ENCODE measurements at regions not wholly inside any gene's neighbourhood (a gene's known extent, or its start where the extent isn't known, plus 50 kb on each side); places are given as distances from the start of the nearest gene placed in this dataset.
"Not testable (repeated sequence)": the region's sequence is repeated elsewhere in the genome, so short reads cannot be mapped to it uniquely, and the experiment has no call there.

- DNase-seq (ENCODE audit: low read depth): no peak
- no peak for TF ChIP-seq CTCF (conservative IDR thresholded peaks at IDR 0.05; ENCODE audit: low read depth, low read length)
- H3K4me3 ChIP-seq (ENCODE audit: low read depth, low read length): no peak overlapping the region
Measured at GRCh38 chr9:85466834-85467233, 274.9 kb downstream of the AGTPBP1 start.

- H3K4me3 ChIP-seq (ENCODE audit: low read depth, low read length); DNase-seq (ENCODE audit: low read depth): not testable (repeated sequence)
Measured at GRCh38 chr9:85458114-85458864, 283.5 kb downstream of the AGTPBP1 start.

GRCh38 chr9:85453850-85454249, 287.9 kb downstream of the AGTPBP1 start:
- TF ChIP-seq CTCF (conservative IDR thresholded peaks at IDR 0.05; ENCODE audit: low read depth, low read length): no peak
- no peak for DNase-seq (ENCODE audit: low read depth)
- no peak overlapping the region for H3K4me3 ChIP-seq (ENCODE audit: low read depth, low read length)

GRCh38 chr9:85452841-85453240, 288.9 kb downstream of the AGTPBP1 start:
- no peak overlapping the region for H3K4me3 ChIP-seq (ENCODE audit: low read depth, low read length)
- no peak for TF ChIP-seq CTCF (conservative IDR thresholded peaks at IDR 0.05; ENCODE audit: low read depth, low read length)
- DNase-seq (ENCODE audit: low read depth): no peak

GRCh38 chr9:85451680-85452079, 290.1 kb downstream of the AGTPBP1 start:
- TF ChIP-seq CTCF (conservative IDR thresholded peaks at IDR 0.05; ENCODE audit: low read depth, low read length): no peak
- no peak for DNase-seq (ENCODE audit: low read depth)
- no peak overlapping the region for H3K4me3 ChIP-seq (ENCODE audit: low read depth, low read length)

GRCh38 chr9:85445887-85446286, 295.9 kb downstream of the AGTPBP1 start:
- no peak overlapping the region for H3K4me3 ChIP-seq (ENCODE audit: low read depth, low read length)
- no peak for TF ChIP-seq CTCF (conservative IDR thresholded peaks at IDR 0.05; ENCODE audit: low read depth, low read length)
- DNase-seq (ENCODE audit: low read depth): no peak

GRCh38 chr9:85444243-85444642, 297.5 kb downstream of the AGTPBP1 start:
- no peak overlapping the region for H3K4me3 ChIP-seq (ENCODE audit: low read depth, low read length)
- TF ChIP-seq CTCF (conservative IDR thresholded peaks at IDR 0.05; ENCODE audit: low read depth, low read length): no peak
- DNase-seq (ENCODE audit: low read depth): no peak

Data from epithelial cell of proximal tubule (primary cell).